Caco-2 (cell line): ENCODE measurements at regions not wholly inside any gene's neighbourhood (a gene's known extent, or its start where the extent isn't known, plus 50 kb on each side); places are given as distances from the start of the nearest gene placed in this dataset.

ENCODE experiments used
- BruUV-seq: library from RNA; stranded (reverse); fragments of 400-500 nt; replicated peaks from 2 replicates; lab custom pipeline; 2021; lab: Mats Ljungman, UMichigan
- CTCF ChIA-PET: fragments of 300-600 bp; sonication (Branson Sonifier 250); formaldehyde crosslinking; loops from one replicate; lab custom pipeline; 2022; ENCODE audit warnings: antibody characterized with exemption; lab: Charles Lee
- POLR2A ChIA-PET: fragments of 300-600 bp; sonication (Branson Sonifier 250); formaldehyde crosslinking; loops from one replicate; lab custom pipeline; 2022; ENCODE audit warnings: antibody characterized with exemption; lab: Charles Lee
- DNase-seq, 2 experiments: peaks; one replicate each; pipeline versions ENCODE4 v3.0.0 to v3.0.0-alpha.2; 2020 to 2022
- H3K27me3 ChIP-seq: replicated peaks from 2 replicates; pipeline ENCODE4 v1.6.0; 2011; ENCODE audit warnings: low read length; ENCODE audit not compliant: control insufficient read depth, insufficient read depth
- H3K36me3 ChIP-seq: 2 replicates; pipeline ENCODE4 v1.5.1; 2011; ENCODE audit warnings: low read length; ENCODE audit not compliant: control insufficient read depth, insufficient read depth
- H3K4me1 ChIP-seq: fragments of 250-450 bp; sonication (Bioruptor Pico); 2 replicates; pipeline ENCODE4 v1.5.1; 2020; ENCODE audit warnings: mild to moderate bottlenecking
- H3K4me3 ChIP-seq: 2 replicates; pipeline ENCODE4 v1.5.1; 2011; ENCODE audit warnings: low read depth, mild to moderate bottlenecking, control low read depth, low read length
- H3K9me3 ChIP-seq: fragments of 250-450 bp; sonication (Bioruptor Pico); 2 replicates; pipeline ENCODE4 v1.5.1; 2020; ENCODE audit warnings: mild to moderate bottlenecking, moderate library complexity
- H3K27ac Mint-ChIP-seq: one replicate; pipeline ENCODE4 v1.8.0; 2022; ENCODE audit warnings: mixed read lengths; ENCODE audit not compliant: unreplicated experiment
- H3K27me3 Mint-ChIP-seq: one replicate; pipeline ENCODE4 v1.8.0; 2022; ENCODE audit warnings: mixed read lengths; ENCODE audit not compliant: insufficient read depth, unreplicated experiment
- H3K36me3 Mint-ChIP-seq: one replicate; pipeline ENCODE4 v1.8.0; 2022; ENCODE audit warnings: mild to moderate bottlenecking, mixed read lengths; ENCODE audit not compliant: insufficient read depth, unreplicated experiment
- H3K4me1 Mint-ChIP-seq: one replicate; pipeline ENCODE4 v1.8.0; 2022; ENCODE audit warnings: low read depth, mixed read lengths; ENCODE audit not compliant: unreplicated experiment
- H3K4me3 Mint-ChIP-seq: one replicate; pipeline ENCODE4 v1.8.0; 2022; ENCODE audit warnings: mild to moderate bottlenecking, moderate library complexity, mixed read lengths; ENCODE audit not compliant: unreplicated experiment
- H3K9me3 Mint-ChIP-seq: one replicate; pipeline ENCODE4 v1.8.0; 2022; ENCODE audit warnings: mixed read lengths; ENCODE audit not compliant: unreplicated experiment
- CTCF ChIP-seq, 2 experiments: fragments of 200-600 bp in 1 of 2; IDR thresholded peaks; 1 replicate in 1 of 2; 2 replicates in 1 of 2; pipeline versions ENCODE4 v1.5.1 to v1.8.0; 2011 to 2022; ENCODE audit warnings: antibody characterized with exemption in 1 of 2, control low read depth in 1 of 2, inconsistent platforms in 1 of 2, low read depth in 1 of 2, low read length in 1 of 2, mild to moderate bottlenecking in 1 of 2, moderate library complexity in 1 of 2; ENCODE audit not compliant: insufficient read depth in 1 of 2, severe bottlenecking in 1 of 2, unreplicated experiment in 1 of 2
- intact Hi-C: fragments of 100-400 bp; cut with micrococcal nuclease; formaldehyde crosslinking; loops from one replicate; pipeline ENCODE4 v1.10.0; 2022; ENCODE audit not compliant: unreplicated experiment

GRCh38 chr11:111105566-111105965 is 140.0 kb upstream of the POU2AF2 start:
- DNase-seq = no peak
- no peak overlapping the region for H3K27ac Mint-ChIP-seq
- Histone ChIP-seq H3K27me3 (0 out of 2 replicates have a peak, but pooled peaks cover 1% of the 10 kb centered on the region), H3K4me1 (no peaks in the 10 kb centered on the region), H3K4me3 (no peak overlapping the region), H3K9me3 (no peaks in the 10 kb centered on the region; the same call in 1 of the 2 replicates), H3K36me3 (no peaks in the 10 kb centered on the region)
- H3K4me1 Mint-ChIP-seq = no peaks in the 10 kb centered on the region
- H3K9me3 Mint-ChIP-seq = no peaks in the 10 kb centered on the region
- POLR2A ChIA-PET = no interaction called here
- intact Hi-C loops = no loop called here
- H3K27me3 Mint-ChIP-seq = peaks cover 18% of the 10 kb centered on the region
- H3K4me3 Mint-ChIP-seq = no peak overlapping the region
- no peaks in the 10 kb centered on the region for H3K36me3 Mint-ChIP-seq
- no TSS peak for BruUV-seq
- no peak for TF ChIP-seq CTCF (IDR thresholded peaks at IDR 0.05; ENCODE audit: insufficient read depth in 1 of 2, low read depth in 1 of 2, low read length in 1 of 2, severe bottlenecking in 1 of 2, unreplicated experiment in 1 of 2)
- CTCF ChIA-PET = no interaction called here

- Mint-ChIP-seq H3K36me3 (no peaks in the 10 kb centered on the region), H3K4me1 (no peaks in the 10 kb centered on the region), H3K4me3 (no peak overlapping the region), H3K9me3 (no peaks in the 10 kb centered on the region), H3K27ac (no peak overlapping the region), H3K27me3 (peaks cover 20% of the 10 kb centered on the region)
- Histone ChIP-seq H3K36me3 (no peaks in the 10 kb centered on the region), H3K9me3 (no peaks in the 10 kb centered on the region; the same call in 1 of the 2 replicates), H3K4me3 (no peak overlapping the region), H3K4me1 (no peaks in the 10 kb centered on the region), H3K27me3 (0 out of 2 replicates have a peak, but pooled peaks cover 1% of the 10 kb centered on the region)
- TF ChIP-seq CTCF (IDR thresholded peaks at IDR 0.05; ENCODE audit: insufficient read depth in 1 of 2, low read depth in 1 of 2, low read length in 1 of 2, severe bottlenecking in 1 of 2, unreplicated experiment in 1 of 2) = no peak
- no peak for DNase-seq
- ChIA-PET POLR2A (no interaction called here), CTCF (no interaction called here)
- intact Hi-C loops = no loop called here
- no TSS peak for BruUV-seq
Observed at GRCh38 chr11:111104185-111104584, 141.3 kb upstream of the POU2AF2 start.

GRCh38 chr11:111101881-111102280 is 143.6 kb upstream of the POU2AF2 start:
- Mint-ChIP-seq H3K4me3 (no peak overlapping the region), H3K9me3 (no peaks in the 10 kb centered on the region), H3K4me1 (no peaks in the 10 kb centered on the region), H3K27ac (no peak overlapping the region), H3K36me3 (no peaks in the 10 kb centered on the region), H3K27me3 (peaks cover 16% of the 10 kb centered on the region)
- Histone ChIP-seq H3K4me3 (no peak overlapping the region), H3K9me3 (no peaks in the 10 kb centered on the region; the same call in none of the 2 replicates), H3K27me3 (0 out of 2 replicates have a peak, but pooled peaks cover 1% of the 10 kb centered on the region), H3K4me1 (no peaks in the 10 kb centered on the region), H3K36me3 (no peaks in the 10 kb centered on the region)
- intact Hi-C loops = no loop called here
- TF ChIP-seq CTCF (IDR thresholded peaks at IDR 0.05; ENCODE audit: insufficient read depth in 1 of 2, low read depth in 1 of 2, low read length in 1 of 2, severe bottlenecking in 1 of 2, unreplicated experiment in 1 of 2) = no peak
- no peak for DNase-seq
- ChIA-PET CTCF (no interaction called here), POLR2A (no interaction called here)
- BruUV-seq = no TSS peak
